Thyroid gland (tissue), 4 donors: ENCODE measurements at regions not wholly inside any gene's neighbourhood (a gene's known extent, or its start where the extent isn't known, plus 50 kb on each side); places are given as distances from the start of the nearest gene placed in this dataset.

Experiments
- DNase-seq, 2 donors: peaks; one replicate each; pipeline ENCODE4 v3.0.0-alpha.2; 2019
- H3K27ac ChIP-seq, 3 donors: fragments of 200-600 bp; sonication (generic); 1 replicate in 2 of 3; 2 replicates in 1 of 3; pipeline ENCODE4 v1.5.1; 2016 to 2019; ENCODE audit warnings: mild to moderate bottlenecking in 1 of 3, moderate library complexity in 1 of 3
- H3K27me3 ChIP-seq: fragments of 200-600 bp; sonication (generic); one replicate; pipeline ENCODE4 v1.5.1; 2019
- H3K36me3 ChIP-seq, 2 donors: fragments of 200-600 bp; sonication (generic); one replicate each; pipeline ENCODE4 v1.5.1; 2016 to 2019
- H3K4me1 ChIP-seq, 2 donors: fragments of 200-600 bp; sonication (generic); one replicate each; pipeline ENCODE4 v1.5.1; 2017 to 2019
- H3K4me3 ChIP-seq, 3 donors: fragments of 200-600 bp; sonication (generic); replicated peaks in 1 of 3; 1 replicate in 2 of 3; 2 replicates in 1 of 3; pipeline ENCODE4 v1.5.1; 2016; ENCODE audit warnings: mild to moderate bottlenecking in 1 of 3
- H3K9me3 ChIP-seq: fragments of 200-600 bp; sonication (generic); one replicate; pipeline ENCODE4 v1.5.1; 2017
- CTCF ChIP-seq, 6 experiments: fragments of 200-600 bp in 3 of 6; fragments of 450-650 bp in 3 of 6; sonication (generic) in 3 of 6; IDR thresholded peaks; one replicate each; pipeline ENCODE4 v1.5.1; 2016 to 2019; ENCODE audit warnings: antibody characterized with exemption in 6 of 6, mild to moderate bottlenecking in 2 of 6, inconsistent platforms in 1 of 6, moderate library complexity in 1 of 6
- POLR2A ChIP-seq, 2 donors: fragments of 450-650 bp; IDR thresholded peaks; one replicate each; pipeline ENCODE4 v1.6.1; 2017; ENCODE audit warnings: antibody characterized with exemption in 2 of 2, mild to moderate bottlenecking in 2 of 2, moderate library complexity in 1 of 2
- WGBS, 2 donors: methylation state at CpG; one replicate each; pipeline ENCODE4 v1.1.5; 2017; 5-methylcytosine and 5-hydroxymethylcytosine counted together
- intact Hi-C: fragments of 100-400 bp; cut with DNase I; formaldehyde crosslinking; loops from one replicate; pipeline ENCODE4 v1.15.1; 2023

DNA sequence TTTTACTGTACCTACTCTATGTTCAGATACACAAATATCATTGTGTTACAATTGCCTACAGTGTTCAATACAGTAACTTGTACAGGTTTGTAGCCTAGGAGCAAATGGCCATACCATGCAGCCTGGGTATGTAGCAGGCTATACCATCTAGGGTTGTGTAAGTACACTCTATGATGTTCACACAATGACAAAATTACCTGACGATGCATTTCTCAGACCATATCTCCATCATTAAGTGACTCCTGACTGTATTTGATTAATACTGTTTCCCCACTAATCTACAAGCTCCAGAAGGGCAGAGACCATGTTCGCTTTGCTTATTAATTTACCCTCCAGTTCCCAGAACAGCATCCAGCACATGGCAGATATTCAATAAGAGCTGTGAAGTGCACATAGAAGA, 372.2 kb downstream of the METTL4 start:
- Histone ChIP-seq H3K4me3 (no peak overlapping the region), H3K27ac (no peak overlapping the region), H3K36me3 (no peaks in the 10 kb centered on the region), H3K4me1 (no peaks in the 10 kb centered on the region), H3K27me3 (no peaks in the 10 kb centered on the region), H3K9me3 (no peaks in the 10 kb centered on the region)
- WGBS, 2 donors: 85 to 97% methylated on average over 2 of the region's 2 CpGs
- TF ChIP-seq POLR2A (IDR thresholded peaks at IDR 0.05): no peak
- no peak for TF ChIP-seq CTCF (IDR thresholded peaks at IDR 0.05)
- no peak for DNase-seq
- intact Hi-C loops: no loop called here

DNA sequence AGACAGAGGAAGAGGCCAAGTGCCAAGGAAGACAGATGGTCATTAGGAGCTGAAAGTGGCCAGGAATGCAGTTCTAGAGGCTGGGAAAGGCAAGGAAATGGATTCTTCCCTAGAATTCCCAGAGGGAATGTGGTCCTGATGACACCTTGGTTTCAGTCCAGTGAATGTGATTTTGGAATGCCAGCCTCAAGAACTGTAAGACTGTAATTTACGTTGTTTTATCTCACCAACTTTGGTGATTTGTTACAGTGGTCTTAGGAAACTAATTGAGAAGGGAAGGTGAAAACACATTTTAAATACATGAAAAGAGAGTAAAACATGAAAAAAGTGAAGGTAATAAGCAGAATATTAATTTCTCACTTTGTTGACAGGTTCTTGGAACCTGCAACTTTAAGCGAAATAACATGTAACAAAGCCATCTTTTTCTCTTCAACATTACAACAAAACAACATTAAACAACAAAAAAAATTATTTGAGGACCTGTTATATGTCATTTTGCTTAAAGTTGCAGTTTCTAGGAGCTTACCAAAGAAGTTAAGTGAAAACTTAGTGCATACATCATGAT, 370.2 kb downstream of the METTL4 start:
- no peak overlapping the region for H3K4me3 ChIP-seq
- no peak for DNase-seq
- H3K27ac ChIP-seq: no peak overlapping the region
- intact Hi-C loops: no loop called here
- no peaks in the 10 kb centered on the region for H3K36me3 ChIP-seq
- H3K27me3 ChIP-seq: no peaks in the 10 kb centered on the region
- no peaks in the 10 kb centered on the region for H3K4me1 ChIP-seq
- no peak for TF ChIP-seq CTCF (IDR thresholded peaks at IDR 0.05)
- no peak for TF ChIP-seq POLR2A (IDR thresholded peaks at IDR 0.05)
- no peaks in the 10 kb centered on the region for H3K9me3 ChIP-seq
- 80 to 85% methylated on average over 2 of the region's 2 CpGs for WGBS, 2 donors

- Histone ChIP-seq H3K9me3 (no peaks in the 10 kb centered on the region), H3K27me3 (no peaks in the 10 kb centered on the region), H3K4me1 (no peaks in the 10 kb centered on the region), H3K36me3 (no peaks in the 10 kb centered on the region), H3K4me3 (no peak overlapping the region), H3K27ac (no peak overlapping the region)
- DNase-seq: no peak
- WGBS, 2 donors: 91% methylated on average over 2 of the region's 2 CpGs
- intact Hi-C loops: no loop called here
- no peak for TF ChIP-seq POLR2A (IDR thresholded peaks at IDR 0.05)
- no peak for TF ChIP-seq CTCF (IDR thresholded peaks at IDR 0.05)
Observed at GRCh38 chr18:2204736-2205135, 366.6 kb downstream of the METTL4 start.

DNA sequence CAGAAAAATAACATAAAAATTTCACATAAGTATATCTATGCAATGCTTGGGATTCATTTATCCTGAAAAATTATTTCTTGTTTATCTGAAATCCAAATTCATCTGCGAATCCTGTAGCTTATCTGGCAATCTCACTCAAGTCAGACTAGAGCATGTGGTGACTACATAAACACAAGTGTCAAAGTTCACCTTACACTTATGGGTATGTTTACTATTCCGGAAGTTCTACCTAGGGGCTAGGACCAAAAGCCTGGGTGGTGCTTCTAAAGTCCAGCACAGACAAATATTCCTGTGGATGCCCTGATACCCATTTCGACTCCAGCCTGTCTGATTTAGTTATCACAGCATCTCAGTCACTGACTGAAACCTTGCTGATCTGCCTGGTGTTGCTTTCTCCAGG, 364.0 kb downstream of the METTL4 start:
- H3K4me3 ChIP-seq: no peak overlapping the region
- no peaks in the 10 kb centered on the region for H3K36me3 ChIP-seq
- 65 to 75% methylated on average over 3 of the region's 3 CpGs for WGBS, 2 donors
- no peaks in the 10 kb centered on the region for H3K9me3 ChIP-seq
- intact Hi-C loops: no loop called here
- DNase-seq: no peak
- no peaks in the 10 kb centered on the region for H3K4me1 ChIP-seq
- H3K27me3 ChIP-seq: no peaks in the 10 kb centered on the region
- TF ChIP-seq CTCF (IDR thresholded peaks at IDR 0.05) (no peak), POLR2A (IDR thresholded peaks at IDR 0.05) (no peak)
- no peak overlapping the region for H3K27ac ChIP-seq

DNA sequence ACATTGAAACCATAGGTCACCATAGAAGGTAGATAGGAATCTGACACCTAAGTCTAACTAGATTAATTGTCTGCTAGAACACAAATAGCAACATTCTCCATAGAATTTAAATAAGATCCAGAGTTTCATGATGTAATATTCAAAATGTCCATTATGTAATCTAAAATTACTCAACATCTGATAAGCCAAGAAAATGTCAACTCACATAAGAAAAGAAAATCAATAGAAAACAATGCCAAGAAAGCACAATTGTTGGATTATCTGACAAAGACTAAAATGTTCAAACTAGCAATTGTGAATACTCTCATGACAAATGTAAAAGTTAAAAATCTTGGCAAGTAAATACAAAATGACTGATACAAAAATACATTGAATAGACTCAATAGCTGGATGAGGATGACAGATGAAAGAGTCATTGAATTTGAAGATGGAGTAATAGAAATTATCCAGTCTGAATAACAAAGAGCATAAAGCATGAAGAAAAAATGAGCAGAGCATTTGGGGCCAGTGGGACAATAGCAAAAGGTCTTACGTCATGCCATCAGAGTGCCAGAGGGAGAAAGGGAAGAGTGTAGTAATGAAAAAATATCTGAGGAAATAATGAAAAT, 358.6 kb downstream of the METTL4 start:
- H3K9me3 ChIP-seq: no peaks in the 10 kb centered on the region
- no peak overlapping the region for H3K4me3 ChIP-seq
- intact Hi-C loops: no loop called here
- 85 to 86% methylated on average over 1 of the region's 1 CpG for WGBS, 2 donors
- no peaks in the 10 kb centered on the region for H3K36me3 ChIP-seq
- no peaks in the 10 kb centered on the region for H3K4me1 ChIP-seq
- DNase-seq: no peak
- no peaks in the 10 kb centered on the region for H3K27me3 ChIP-seq
- no peak overlapping the region for H3K27ac ChIP-seq
- TF ChIP-seq CTCF (IDR thresholded peaks at IDR 0.05): no peak
- TF ChIP-seq POLR2A (IDR thresholded peaks at IDR 0.05): no peak
